ENCODE measurements at regions not wholly inside any gene's neighbourhood (a gene's known extent, or its start where the extent isn't known, plus 50 kb on each side); places are given as distances from the start of the nearest gene placed in this dataset.

GRCh38 chrX:10828640-10829039, 208.3 kb upstream of the MID1 start:
- TF ChIP-seq, protein P1, sequence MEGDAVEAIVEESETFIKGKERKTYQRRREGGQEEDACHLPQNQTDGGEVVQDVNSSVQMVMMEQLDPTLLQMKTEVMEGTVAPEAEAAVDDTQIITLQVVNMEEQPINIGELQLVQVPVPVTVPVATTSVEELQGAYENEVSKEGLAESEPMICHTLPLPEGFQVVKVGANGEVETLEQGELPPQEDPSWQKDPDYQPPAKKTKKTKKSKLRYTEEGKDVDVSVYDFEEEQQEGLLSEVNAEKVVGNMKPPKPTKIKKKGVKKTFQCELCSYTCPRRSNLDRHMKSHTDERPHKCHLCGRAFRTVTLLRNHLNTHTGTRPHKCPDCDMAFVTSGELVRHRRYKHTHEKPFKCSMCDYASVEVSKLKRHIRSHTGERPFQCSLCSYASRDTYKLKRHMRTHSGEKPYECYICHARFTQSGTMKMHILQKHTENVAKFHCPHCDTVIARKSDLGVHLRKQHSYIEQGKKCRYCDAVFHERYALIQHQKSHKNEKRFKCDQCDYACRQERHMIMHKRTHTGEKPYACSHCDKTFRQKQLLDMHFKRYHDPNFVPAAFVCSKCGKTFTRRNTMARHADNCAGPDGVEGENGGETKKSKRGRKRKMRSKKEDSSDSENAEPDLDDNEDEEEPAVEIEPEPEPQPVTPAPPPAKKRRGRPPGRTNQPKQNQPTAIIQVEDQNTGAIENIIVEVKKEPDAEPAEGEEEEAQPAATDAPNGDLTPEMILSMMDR (IDR thresholded peaks at IDR 0.05), result no peak
- TF ChIP-seq POLR2A (IDR thresholded peaks at IDR 0.05), result no peak
